GM12878 (cell line): ENCODE measurements at regions not wholly inside any gene's neighbourhood (a gene's known extent, or its start where the extent isn't known, plus 50 kb on each side); places are given as distances from the start of the nearest gene placed in this dataset.
"Not testable (repeated sequence)": the region's sequence is repeated elsewhere in the genome, so short reads cannot be mapped to it uniquely, and the experiment has no call there.

Source experiments
- ATF3 ChIP-seq: IDR thresholded peaks from 2 replicates; pipeline ENCODE4 v1.6.1; 2011; ENCODE audit warnings: low read depth, mild to moderate bottlenecking, low read length, moderate library complexity, borderline replicate concordance; ENCODE audit errors: extremely low read depth
- CTCF ChIP-seq, 3 experiments: IDR thresholded peaks in 2 of 3; conservative IDR thresholded peaks in 1 of 3; 2 replicates each; pipeline ENCODE4 v1.5.1; 2011; ENCODE audit warnings: low read depth in 3 of 3, low read length in 3 of 3, mild to moderate bottlenecking in 3 of 3, control low read depth in 2 of 3, moderate library complexity in 2 of 3, inconsistent platforms in 1 of 3, mixed read lengths in 1 of 3; ENCODE audit not compliant: control insufficient read depth in 2 of 3, insufficient read depth in 1 of 3; ENCODE audit errors: extremely low read depth in 1 of 3
- FOS ChIP-seq: IDR thresholded peaks from 3 replicates; pipeline ENCODE4 v1.6.1; 2011; ENCODE audit warnings: borderline replicate concordance; ENCODE audit not compliant: insufficient read length; ENCODE audit errors: extremely low read depth
- FOXM1 ChIP-seq: IDR thresholded peaks from 2 replicates; pipeline ENCODE4 v1.6.1; 2012; ENCODE audit warnings: low read depth, mild to moderate bottlenecking, inconsistent platforms, low read length, moderate library complexity
- REST ChIP-seq: IDR thresholded peaks from 2 replicates; pipeline ENCODE4 v1.6.1; 2012; ENCODE audit warnings: mild to moderate bottlenecking, low read depth, low read length
- TF ChIP-seq, protein P1 (sequence below): fragments of 450-650 bp; formaldehyde crosslinking; IDR thresholded peaks from 2 replicates; pipeline ENCODE4 v1.5.0; 2022; ENCODE audit warnings: mild to moderate bottlenecking, missing genetic modification characterization

GRCh38 chr3:145027186-145027585 is 1055.6 kb downstream of the DIPK2A start:
- TF ChIP-seq CTCF (IDR thresholded peaks at IDR 0.05 in 2 of 3, conservative IDR thresholded peaks at IDR 0.05 in 1 of 3; ENCODE audit: control insufficient read depth in 2 of 3, extremely low read depth in 1 of 3, insufficient read depth in 1 of 3, low read depth in 3 of 3, low read length in 3 of 3); FOS; REST; ATF3; FOXM1: not testable (repeated sequence)
- TF ChIP-seq, protein P1, sequence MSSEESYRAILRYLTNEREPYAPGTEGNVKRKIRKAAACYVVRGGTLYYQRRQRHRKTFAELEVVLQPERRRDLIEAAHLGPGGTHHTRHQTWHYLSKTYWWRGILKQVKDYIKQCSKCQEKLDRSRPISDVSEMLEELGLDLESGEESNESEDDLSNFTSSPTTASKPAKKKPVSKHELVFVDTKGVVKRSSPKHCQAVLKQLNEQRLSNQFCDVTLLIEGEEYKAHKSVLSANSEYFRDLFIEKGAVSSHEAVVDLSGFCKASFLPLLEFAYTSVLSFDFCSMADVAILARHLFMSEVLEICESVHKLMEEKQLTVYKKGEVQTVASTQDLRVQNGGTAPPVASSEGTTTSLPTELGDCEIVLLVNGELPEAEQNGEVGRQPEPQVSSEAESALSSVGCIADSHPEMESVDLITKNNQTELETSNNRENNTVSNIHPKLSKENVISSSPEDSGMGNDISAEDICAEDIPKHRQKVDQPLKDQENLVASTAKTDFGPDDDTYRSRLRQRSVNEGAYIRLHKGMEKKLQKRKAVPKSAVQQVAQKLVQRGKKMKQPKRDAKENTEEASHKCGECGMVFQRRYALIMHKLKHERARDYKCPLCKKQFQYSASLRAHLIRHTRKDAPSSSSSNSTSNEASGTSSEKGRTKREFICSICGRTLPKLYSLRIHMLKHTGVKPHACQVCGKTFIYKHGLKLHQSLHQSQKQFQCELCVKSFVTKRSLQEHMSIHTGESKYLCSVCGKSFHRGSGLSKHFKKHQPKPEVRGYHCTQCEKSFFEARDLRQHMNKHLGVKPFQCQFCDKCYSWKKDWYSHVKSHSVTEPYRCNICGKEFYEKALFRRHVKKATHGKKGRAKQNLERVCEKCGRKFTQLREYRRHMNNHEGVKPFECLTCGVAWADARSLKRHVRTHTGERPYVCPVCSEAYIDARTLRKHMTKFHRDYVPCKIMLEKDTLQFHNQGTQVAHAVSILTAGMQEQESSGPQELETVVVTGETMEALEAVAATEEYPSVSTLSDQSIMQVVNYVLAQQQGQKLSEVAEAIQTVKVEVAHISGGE (CRISPR knock-in tag) = not testable (repeated sequence)
